NB4 (cell line): ENCODE measurements at regions not wholly inside any gene's neighbourhood (a gene's known extent, or its start where the extent isn't known, plus 50 kb on each side); places are given as distances from the start of the nearest gene placed in this dataset.

Source experiments
- DNase-seq: peaks from one replicate; pipeline ENCODE4 v3.0.0; 2010; ENCODE audit warnings: low read depth
- H3K4me3 ChIP-seq: one replicate; pipeline ENCODE4 v1.5.1; 2011; ENCODE audit warnings: mild to moderate bottlenecking, low read depth, low read length, moderate library complexity
- MYC ChIP-seq: IDR thresholded peaks from 2 replicates; pipeline ENCODE4 v1.6.1; 2011; ENCODE audit warnings: low read depth, low read length
- POLR2A ChIP-seq: IDR thresholded peaks from 2 replicates; pipeline ENCODE4 v1.6.1; 2011; ENCODE audit warnings: mild to moderate bottlenecking; ENCODE audit not compliant: insufficient read length; ENCODE audit errors: extremely low read depth
- TF ChIP-seq, protein P1 (sequence below): IDR thresholded peaks from one replicate; pipeline ENCODE4 v1.5.1; 2012; ENCODE audit warnings: low read depth, low read length
- TF ChIP-seq, protein P2 (sequence below): IDR thresholded peaks from 2 replicates; pipeline ENCODE4 v1.6.1; 2011; ENCODE audit warnings: low read depth, low read length

DNA sequence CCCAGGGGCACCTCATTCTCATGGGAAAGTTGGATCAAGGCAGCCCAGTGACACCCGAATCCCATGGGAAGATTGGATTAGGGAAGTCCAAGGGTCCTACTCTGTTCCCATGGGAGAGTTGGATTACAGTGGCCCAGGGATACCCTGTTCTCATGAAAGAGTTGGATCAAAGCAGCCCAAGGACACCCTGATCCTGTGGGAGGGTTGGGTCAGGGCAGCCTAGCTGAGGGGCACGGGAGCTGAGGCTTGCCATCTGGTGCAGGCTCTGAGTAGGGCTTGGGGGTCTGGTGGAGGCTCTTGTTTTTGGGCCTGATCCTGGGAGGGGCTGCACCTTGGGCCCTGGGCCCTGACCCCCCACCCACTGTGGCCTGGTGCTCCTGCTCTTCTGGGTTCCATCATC, 87.1 kb downstream of the ACKR3 start:
- no peak overlapping the region for H3K4me3 ChIP-seq
- no peak for DNase-seq
- TF ChIP-seq, protein P1, sequence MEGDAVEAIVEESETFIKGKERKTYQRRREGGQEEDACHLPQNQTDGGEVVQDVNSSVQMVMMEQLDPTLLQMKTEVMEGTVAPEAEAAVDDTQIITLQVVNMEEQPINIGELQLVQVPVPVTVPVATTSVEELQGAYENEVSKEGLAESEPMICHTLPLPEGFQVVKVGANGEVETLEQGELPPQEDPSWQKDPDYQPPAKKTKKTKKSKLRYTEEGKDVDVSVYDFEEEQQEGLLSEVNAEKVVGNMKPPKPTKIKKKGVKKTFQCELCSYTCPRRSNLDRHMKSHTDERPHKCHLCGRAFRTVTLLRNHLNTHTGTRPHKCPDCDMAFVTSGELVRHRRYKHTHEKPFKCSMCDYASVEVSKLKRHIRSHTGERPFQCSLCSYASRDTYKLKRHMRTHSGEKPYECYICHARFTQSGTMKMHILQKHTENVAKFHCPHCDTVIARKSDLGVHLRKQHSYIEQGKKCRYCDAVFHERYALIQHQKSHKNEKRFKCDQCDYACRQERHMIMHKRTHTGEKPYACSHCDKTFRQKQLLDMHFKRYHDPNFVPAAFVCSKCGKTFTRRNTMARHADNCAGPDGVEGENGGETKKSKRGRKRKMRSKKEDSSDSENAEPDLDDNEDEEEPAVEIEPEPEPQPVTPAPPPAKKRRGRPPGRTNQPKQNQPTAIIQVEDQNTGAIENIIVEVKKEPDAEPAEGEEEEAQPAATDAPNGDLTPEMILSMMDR: no peak
- TF ChIP-seq MYC (no peak), POLR2A (no peak)
- TF ChIP-seq, protein P2, sequence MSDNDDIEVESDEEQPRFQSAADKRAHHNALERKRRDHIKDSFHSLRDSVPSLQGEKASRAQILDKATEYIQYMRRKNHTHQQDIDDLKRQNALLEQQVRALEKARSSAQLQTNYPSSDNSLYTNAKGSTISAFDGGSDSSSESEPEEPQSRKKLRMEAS: no peak

DNA sequence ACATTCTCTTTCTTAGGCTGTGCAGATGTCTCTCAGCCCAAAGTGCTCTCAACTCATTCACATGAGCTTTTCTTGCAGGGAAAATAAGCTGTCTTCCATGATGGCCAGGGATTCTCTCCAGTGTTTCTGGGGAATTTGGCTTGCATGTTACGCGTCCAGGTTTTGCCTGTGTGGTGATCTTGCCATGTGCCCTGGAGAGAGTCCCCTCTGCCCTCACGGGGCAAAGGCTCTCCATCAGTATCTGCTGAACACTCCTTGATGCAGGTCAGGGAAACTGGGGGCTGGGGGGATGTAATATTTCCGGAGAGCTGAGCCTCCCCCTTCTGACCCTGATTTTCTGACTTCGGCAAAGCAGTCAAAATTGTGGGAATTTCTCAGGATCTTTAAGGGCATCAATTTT, 87.6 kb downstream of the ACKR3 start:
- no peak overlapping the region for H3K4me3 ChIP-seq
- TF ChIP-seq, protein P1: no peak
- TF ChIP-seq MYC: no peak
- DNase-seq: no peak

DNA sequence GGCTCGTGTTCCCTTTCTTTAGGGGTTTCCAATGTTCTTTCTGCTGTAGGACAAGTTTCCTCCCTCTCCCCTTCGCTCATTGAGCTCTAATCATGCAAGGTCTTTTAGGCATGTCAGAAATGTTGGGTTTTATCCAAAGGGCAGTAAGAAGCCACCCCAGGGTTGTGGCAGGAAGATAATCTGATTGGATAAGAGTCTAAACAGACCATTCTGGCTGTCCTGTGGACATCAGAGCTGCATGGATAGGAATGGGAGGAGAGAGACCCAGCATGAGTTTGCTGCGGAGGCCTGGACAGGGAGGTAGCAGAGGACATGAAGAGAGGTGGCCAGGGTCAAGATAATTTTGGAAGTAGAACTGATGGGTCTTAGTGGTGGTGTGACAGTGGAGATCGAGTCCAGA, 88.2 kb downstream of the ACKR3 start:
- DNase-seq: no peak
- TF ChIP-seq POLR2A: no peak
- TF ChIP-seq MYC: no peak
- TF ChIP-seq, protein P1: no peak
- TF ChIP-seq, protein P2: no peak
- no peak overlapping the region for H3K4me3 ChIP-seq

DNA sequence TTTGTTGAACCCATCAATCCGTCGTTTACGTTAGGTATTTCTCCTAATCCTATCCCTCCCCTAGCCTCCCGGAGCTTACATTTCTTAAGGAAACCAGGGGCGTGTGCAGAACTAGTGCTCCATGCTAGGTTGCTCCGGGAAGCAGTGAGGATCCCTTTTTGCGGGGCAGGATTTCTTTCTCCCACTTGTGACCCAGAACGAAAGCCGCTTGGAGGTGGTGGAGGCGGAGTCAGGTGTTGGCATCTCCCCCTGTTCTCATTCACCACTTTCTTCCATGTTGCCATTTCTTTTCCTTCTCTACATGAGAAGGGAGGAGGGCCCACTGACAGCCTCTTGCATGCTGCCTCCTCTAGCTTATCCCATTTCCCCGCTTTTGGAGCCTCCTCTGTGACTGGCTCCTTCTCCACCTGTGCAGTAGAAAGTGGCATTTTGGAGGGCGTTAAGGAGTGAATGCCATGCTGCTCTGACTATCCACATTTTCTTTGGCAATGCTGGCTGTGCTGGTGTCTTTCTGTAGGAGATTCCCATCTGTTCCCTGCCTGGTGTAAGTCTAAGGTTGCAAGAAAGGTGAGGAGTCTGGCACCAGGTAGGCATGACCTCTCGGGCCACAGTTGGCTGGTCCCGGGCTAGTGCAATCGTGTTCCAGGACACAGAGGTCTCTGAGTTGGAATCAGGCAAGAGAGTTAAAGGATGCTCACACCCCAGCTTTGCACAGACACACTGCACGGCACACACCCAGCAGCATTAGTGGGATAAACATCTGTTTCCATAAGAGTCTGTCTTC, 89.5 kb downstream of the ACKR3 start:
- DNase-seq: no peak
- H3K4me3 ChIP-seq: no peak overlapping the region
- TF ChIP-seq, protein P1: no peak
- no peak for TF ChIP-seq MYC
- TF ChIP-seq, protein P2: no peak
- TF ChIP-seq POLR2A: no peak

DNA sequence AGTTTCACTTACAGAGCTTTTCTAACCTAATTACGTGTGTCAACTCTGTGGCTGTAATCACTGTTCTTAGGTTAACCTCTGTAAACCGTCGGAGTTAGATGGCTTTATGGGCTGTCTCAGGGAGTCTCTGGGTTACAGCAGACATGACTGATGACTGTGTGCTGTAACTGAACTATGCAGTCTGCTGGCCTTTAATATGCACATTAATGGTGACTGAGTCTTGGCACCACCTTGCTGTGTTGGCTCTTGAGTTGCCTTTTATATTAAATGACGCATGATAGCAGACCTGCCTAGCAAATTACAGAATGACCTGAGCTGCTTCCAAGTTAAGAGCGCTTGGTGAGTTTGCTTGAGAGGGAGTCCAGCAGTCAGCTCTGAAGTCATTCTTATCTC, 90.1 kb downstream of the ACKR3 start:
- no peak overlapping the region for H3K4me3 ChIP-seq
- TF ChIP-seq, protein P1: no peak
- TF ChIP-seq, protein P2: no peak
- TF ChIP-seq MYC (no peak), POLR2A (no peak)
- no peak for DNase-seq
